WTC11 (cell line): ENCODE measurements at regions not wholly inside any gene's neighbourhood (a gene's known extent, or its start where the extent isn't known, plus 50 kb on each side); places are given as distances from the start of the nearest gene placed in this dataset.

ENCODE experiments used
- ATAC-seq: fragments of 200-7000 bp; cut with Tn5 transposase; 2 replicates; pipeline ENCODE4 v1.10.0; 2021; ENCODE audit warnings: mild to moderate bottlenecking, moderate library complexity
- CTCF ChIA-PET: fragments of 300-600 bp; sonication (Branson Sonifier 250); formaldehyde crosslinking; loops from one replicate; lab custom pipeline; 2021; ENCODE audit warnings: antibody characterized with exemption; lab: Charles Lee
- POLR2A ChIA-PET: fragments of 350-600 bp; sonication (Branson Sonifier 250); formaldehyde crosslinking; loops from one replicate; lab custom pipeline; 2021; ENCODE audit warnings: antibody characterized with exemption; lab: Charles Lee
- DNase-seq: peaks from one replicate; pipeline ENCODE4 v3.0.0; 2021; ENCODE audit warnings: low spot score
- H3K27ac Mint-ChIP-seq: 2 replicates; pipeline ENCODE4 v1.8.0; 2021; ENCODE audit warnings: mixed read lengths
- H3K27me3 Mint-ChIP-seq: 2 replicates; pipeline ENCODE4 v1.8.0; 2021; ENCODE audit warnings: low read depth, mild to moderate bottlenecking, moderate library complexity, mixed read lengths
- H3K36me3 Mint-ChIP-seq: 2 replicates; pipeline ENCODE4 v1.8.0; 2021; ENCODE audit warnings: mixed read lengths
- H3K4me1 Mint-ChIP-seq: 2 replicates; pipeline ENCODE4 v1.8.0; 2022; ENCODE audit warnings: mixed read lengths
- H3K4me3 Mint-ChIP-seq: 2 replicates; pipeline ENCODE4 v1.8.0; 2021; ENCODE audit warnings: mild to moderate bottlenecking, moderate library complexity, mixed read lengths
- H3K9me3 Mint-ChIP-seq: 2 replicates; pipeline ENCODE4 v1.8.0; 2021; ENCODE audit warnings: mixed read lengths
- ATF6 ChIP-seq: sonication (generic); formaldehyde crosslinking; IDR thresholded peaks from 2 replicates; pipeline ENCODE4 v1.8.1; 2023; ENCODE audit warnings: mild to moderate bottlenecking, missing genetic modification reagents
- CTCF ChIP-seq: fragments of 200-600 bp; IDR thresholded peaks from 2 replicates; pipeline ENCODE4 v1.8.0; 2022; ENCODE audit warnings: antibody characterized with exemption
- E2F4 ChIP-seq: sonication (generic); formaldehyde crosslinking; IDR thresholded peaks from 2 replicates; pipeline ENCODE4 v1.8.1; 2022; ENCODE audit warnings: low read depth, mild to moderate bottlenecking, moderate library complexity, missing genetic modification reagents, borderline replicate concordance
- ESRRA ChIP-seq: sonication (generic); formaldehyde crosslinking; IDR thresholded peaks from 2 replicates; pipeline ENCODE4 v1.8.1; 2022; ENCODE audit warnings: mild to moderate bottlenecking, missing genetic modification reagents, borderline replicate concordance
- FOXP1 ChIP-seq: sonication (generic); formaldehyde crosslinking; IDR thresholded peaks from 2 replicates; pipeline ENCODE4 v1.8.0; 2022; ENCODE audit warnings: missing genetic modification reagents, mild to moderate bottlenecking, moderate library complexity, borderline replicate concordance
- HMGXB4 ChIP-seq: sonication (generic); formaldehyde crosslinking; IDR thresholded peaks from 2 replicates; pipeline ENCODE4 v1.8.1; 2023; ENCODE audit warnings: mild to moderate bottlenecking, moderate library complexity, missing genetic modification reagents
- IRF2 ChIP-seq: sonication (generic); formaldehyde crosslinking; IDR thresholded peaks from 2 replicates; pipeline ENCODE4 v1.8.0; 2022; ENCODE audit warnings: low read depth, missing genetic modification reagents, borderline replicate concordance
- MAX ChIP-seq: sonication (generic); formaldehyde crosslinking; IDR thresholded peaks from 2 replicates; pipeline ENCODE4 v1.8.0; 2022; ENCODE audit warnings: mild to moderate bottlenecking, missing genetic modification reagents
- NR3C1 ChIP-seq: sonication (generic); formaldehyde crosslinking; conservative IDR thresholded peaks from 2 replicates; pipeline ENCODE4 v1.8.1; 2023; ENCODE audit warnings: low read depth, mild to moderate bottlenecking, missing genetic modification reagents
- PRDM15 ChIP-seq: sonication (generic); formaldehyde crosslinking; IDR thresholded peaks from 2 replicates; pipeline ENCODE4 v1.8.0; 2022; ENCODE audit warnings: missing genetic modification reagents
- RORB ChIP-seq: fragments of 250-450 bp; sonication (Bioruptor Pico); IDR thresholded peaks from 2 replicates; pipeline ENCODE4 v1.9.0; 2021; ENCODE audit warnings: mild to moderate bottlenecking
- SP1 ChIP-seq: sonication (generic); formaldehyde crosslinking; conservative IDR thresholded peaks from 2 replicates; pipeline ENCODE4 v1.8.1; 2022; ENCODE audit warnings: missing genetic modification reagents
- TEAD1 ChIP-seq: sonication (generic); formaldehyde crosslinking; IDR thresholded peaks from 2 replicates; pipeline ENCODE4 v1.8.0; 2022; ENCODE audit warnings: mild to moderate bottlenecking, missing genetic modification reagents
- TEAD4 ChIP-seq: sonication (generic); formaldehyde crosslinking; IDR thresholded peaks from 2 replicates; pipeline ENCODE4 v1.8.0; 2022; ENCODE audit warnings: mild to moderate bottlenecking, missing genetic modification reagents
- ZNF416 ChIP-seq: fragments of 250-450 bp; sonication (Bioruptor Pico); IDR thresholded peaks from 2 replicates; pipeline ENCODE4 v1.9.0; 2021; ENCODE audit warnings: mild to moderate bottlenecking, inconsistent platforms
- ZNF512 ChIP-seq: sonication (generic); formaldehyde crosslinking; IDR thresholded peaks from 2 replicates; pipeline ENCODE4 v1.8.1; 2022; ENCODE audit warnings: missing genetic modification reagents, borderline replicate concordance
- ZNF671 ChIP-seq: fragments of 250-450 bp; sonication (Bioruptor Pico); IDR thresholded peaks from 2 replicates; pipeline ENCODE4 v1.8.0; 2021; ENCODE audit warnings: mild to moderate bottlenecking

- Mint-ChIP-seq H3K9me3 (peaks cover 14% of the 10 kb centered on the region), H3K27me3 (no peaks in the 10 kb centered on the region), H3K4me1 (peaks cover 43% of the 10 kb centered on the region), H3K4me3 (no peak overlapping the region), H3K27ac (no peak overlapping the region), H3K36me3 (peaks cover 11% of the 10 kb centered on the region)
- TF ChIP-seq ESRRA (CRISPR knock-in tag) (no peak), ZNF512 (CRISPR knock-in tag) (no peak), NR3C1 (CRISPR knock-in tag) (no peak), ZNF416 (CRISPR knock-in tag) (no peak), CTCF (no peak)
- ATAC-seq (no peak), DNase-seq (no peak)
- CTCF ChIA-PET, result no interaction called here
- POLR2A ChIA-PET, result no interaction called here
Observed at GRCh38 chr3:40845916-40846315, 321.2 kb downstream of the ZNF621 start.

GRCh38 chr3:40846451-40846850, 321.7 kb downstream of the ZNF621 start:
- H3K4me1 Mint-ChIP-seq, result peaks cover 43% of the 10 kb centered on the region
- ChIA-PET CTCF (no interaction called here), POLR2A (interaction anchor here (2.0 kb wide), 1 partner anchor 352 kb away, joined by 6 read pairs; the partner anchor contains the start of gene CTNNB1)
- ATAC-seq (no peak), DNase-seq (no peak)
- peak overlapping the region; percentile 11; the same call in 1 of the 2 replicates for H3K27ac Mint-ChIP-seq
- no peaks in the 10 kb centered on the region for H3K27me3 Mint-ChIP-seq
- peaks cover 14% of the 10 kb centered on the region for H3K9me3 Mint-ChIP-seq
- no peak overlapping the region for H3K4me3 Mint-ChIP-seq
- peaks cover 11% of the 10 kb centered on the region for H3K36me3 Mint-ChIP-seq
- TF ChIP-seq ZNF671 (CRISPR knock-in tag) (no peak), TEAD1 (CRISPR knock-in tag) (no peak), IRF2 (CRISPR knock-in tag) (no peak), FOXP1 (CRISPR knock-in tag) (no peak), TEAD4 (CRISPR knock-in tag) (no peak), E2F4 (CRISPR knock-in tag) (no peak), PRDM15 (CRISPR knock-in tag) (no peak), RORB (CRISPR knock-in tag) (no peak), ATF6 (CRISPR knock-in tag) (no peak), SP1 (no peak), HMGXB4 (CRISPR knock-in tag) (no peak), MAX (CRISPR knock-in tag) (no peak)
